Neural cell (in vitro differentiated cells): ENCODE measurements at regions not wholly inside any gene's neighbourhood (a gene's known extent, or its start where the extent isn't known, plus 50 kb on each side); places are given as distances from the start of the nearest gene placed in this dataset.

Experiments
- H2AFZ ChIP-seq: fragments of 200-600, 300-800 bp; sonication (generic), shearing (Covaris generic); 2 replicates; pipeline ENCODE4 v1.6.0; 2014; ENCODE audit warnings: low read depth, mild to moderate bottlenecking, antibody characterized with exemption, low read length, moderate library complexity
- H3F3A ChIP-seq: fragments of 200-600 bp; shearing (Covaris generic); 2 replicates; pipeline ENCODE4 v1.6.1; 2016; ENCODE audit warnings: mild to moderate bottlenecking, moderate library complexity, mixed read lengths, antibody characterized with exemption, low read length; ENCODE audit not compliant: insufficient read depth, poor library complexity, severe bottlenecking
- H3K27ac ChIP-seq: fragments of 200-600, 300-800 bp; sonication (generic), shearing (Covaris generic); 2 replicates; pipeline ENCODE4 v1.5.1; 2014; ENCODE audit warnings: mild to moderate bottlenecking, low read length, moderate library complexity
- H3K27me3 ChIP-seq: fragments of 300-800, 200-600 bp; sonication (generic), shearing (Covaris generic); 2 replicates; pipeline ENCODE4 v1.6.0; 2014; ENCODE audit warnings: mild to moderate bottlenecking, low read depth, low read length, moderate library complexity; ENCODE audit not compliant: insufficient read depth
- H3K36me3 ChIP-seq: fragments of 300-800, 200-600 bp; sonication (generic), shearing (Covaris generic); 2 replicates; pipeline ENCODE4 v1.5.1; 2014; ENCODE audit warnings: mild to moderate bottlenecking, antibody characterized with exemption, low read length, moderate library complexity; ENCODE audit not compliant: insufficient read depth
- H3K4me2 ChIP-seq: fragments of 300-800, 200-600 bp; sonication (generic), shearing (Covaris generic); 2 replicates; pipeline ENCODE4 v1.6.0; 2014; ENCODE audit warnings: mild to moderate bottlenecking, low read length
- H3K4me3 ChIP-seq: fragments of 300-800, 200-600 bp; sonication (generic), shearing (Covaris generic); 2 replicates; pipeline ENCODE4 v1.5.1; 2014; ENCODE audit warnings: mild to moderate bottlenecking, low read length, moderate library complexity
- H3K79me2 ChIP-seq: fragments of 200-600 bp; shearing (Covaris generic); replicated peaks from 2 replicates; pipeline ENCODE4 v1.6.0; 2014; ENCODE audit warnings: mild to moderate bottlenecking, low read length, moderate library complexity; ENCODE audit not compliant: insufficient read depth
- H3K9ac ChIP-seq: fragments of 300-800, 200-600 bp; sonication (generic), shearing (Covaris generic); 2 replicates; pipeline ENCODE4 v1.6.1; 2016; ENCODE audit warnings: mild to moderate bottlenecking, low read length, mixed read lengths
- H3K9me2 ChIP-seq: fragments of 200-600 bp; shearing (Covaris generic); 2 replicates; pipeline ENCODE4 v1.6.1; 2016; ENCODE audit warnings: mild to moderate bottlenecking, low read length, mixed read lengths; ENCODE audit not compliant: insufficient read depth
- H3K9me3 ChIP-seq: fragments of 200-600, 300-800 bp; sonication (generic), shearing (Covaris generic); 2 replicates; pipeline ENCODE4 v1.6.1; 2016; ENCODE audit warnings: mild to moderate bottlenecking, mixed run types, low read length, moderate library complexity, mixed read lengths
- H4K20me1 ChIP-seq: fragments of 200-600 bp; shearing (Covaris generic); 2 replicates; pipeline ENCODE4 v1.6.1; 2016; ENCODE audit warnings: mild to moderate bottlenecking, mixed run types; ENCODE audit not compliant: insufficient read depth
- CTCF ChIP-seq: fragments of 450-650 bp; IDR thresholded peaks from 2 replicates; pipeline ENCODE4 v1.5.1; 2014; ENCODE audit warnings: antibody characterized with exemption, mild to moderate bottlenecking, moderate library complexity; ENCODE audit not compliant: poor library complexity, severe bottlenecking
- EP300 ChIP-seq: fragments of 450-650 bp; conservative IDR thresholded peaks from 2 replicates; pipeline ENCODE4 v1.6.1; 2014; ENCODE audit warnings: antibody characterized with exemption, mild to moderate bottlenecking, moderate library complexity; ENCODE audit not compliant: poor library complexity, severe bottlenecking
- EZH2 ChIP-seq: fragments of 200-600, 300-800 bp; shearing (Covaris generic), sonication (generic); IDR thresholded peaks from 2 replicates; pipeline ENCODE4 v1.6.1; 2014; ENCODE audit warnings: antibody characterized with exemption, low read length, borderline replicate concordance, mild to moderate bottlenecking; ENCODE audit not compliant: insufficient read depth, poor library complexity, severe bottlenecking
- MXI1 ChIP-seq: fragments of 450-650 bp; conservative IDR thresholded peaks from 2 replicates; pipeline ENCODE4 v1.6.1; 2014; ENCODE audit warnings: antibody characterized with exemption, mild to moderate bottlenecking; ENCODE audit not compliant: poor library complexity, severe bottlenecking
- POLR2AphosphoS5 ChIP-seq: IDR thresholded peaks from 2 replicates; pipeline ENCODE4 v1.6.1; 2012
- RAD21 ChIP-seq: fragments of 450-650 bp; conservative IDR thresholded peaks from 2 replicates; pipeline ENCODE4 v1.6.1; 2014; ENCODE audit warnings: antibody characterized with exemption, mild to moderate bottlenecking, moderate library complexity
- REST ChIP-seq: IDR thresholded peaks from 2 replicates; pipeline ENCODE4 v1.6.1; 2012; ENCODE audit warnings: borderline replicate concordance
- SMC3 ChIP-seq: fragments of 450-650 bp; conservative IDR thresholded peaks from 2 replicates; pipeline ENCODE4 v1.6.1; 2014; ENCODE audit warnings: antibody characterized with exemption, mild to moderate bottlenecking, moderate library complexity; ENCODE audit not compliant: poor library complexity
- TAF1 ChIP-seq: IDR thresholded peaks from 2 replicates; pipeline ENCODE4 v1.6.1; 2012; ENCODE audit warnings: low read depth

GRCh38 chr6:113170454-113170853 is 686.7 kb upstream of the MARCKS start:
- H3K9me3 ChIP-seq = no peaks in the 10 kb centered on the region
- H3K4me3 ChIP-seq = no peak overlapping the region
- no peaks in the 10 kb centered on the region for H3K79me2 ChIP-seq
- H3K4me2 ChIP-seq = no peak overlapping the region
- no peak for TF ChIP-seq RAD21
- TF ChIP-seq REST = no peak
- TF ChIP-seq CTCF = no peak
- no peak overlapping the region for H3K9ac ChIP-seq
- no peaks in the 10 kb centered on the region for H3K36me3 ChIP-seq
- no peak overlapping the region for H2AFZ ChIP-seq
- H4K20me1 ChIP-seq = no peaks in the 10 kb centered on the region
- H3F3A ChIP-seq = no peaks in the 10 kb centered on the region
- H3K27ac ChIP-seq = no peak overlapping the region
- H3K9me2 ChIP-seq = no peaks in the 10 kb centered on the region
- no peaks in the 10 kb centered on the region for H3K27me3 ChIP-seq

- H3K9me2 ChIP-seq = no peaks in the 10 kb centered on the region
- H3K27me3 ChIP-seq = no peaks in the 10 kb centered on the region
- TF ChIP-seq MXI1 (no peak), RAD21 (no peak), SMC3 (no peak), REST (no peak), TAF1 (no peak), POLR2AphosphoS5 (no peak), EZH2 (no peak), EP300 (no peak), CTCF (no peak)
- H3K36me3 ChIP-seq = no peaks in the 10 kb centered on the region
- no peak overlapping the region for H3K27ac ChIP-seq
- no peaks in the 10 kb centered on the region for H4K20me1 ChIP-seq
- H3F3A ChIP-seq = no peaks in the 10 kb centered on the region
- no peak overlapping the region for H2AFZ ChIP-seq
- no peaks in the 10 kb centered on the region for H3K79me2 ChIP-seq
- no peak overlapping the region for H3K9ac ChIP-seq
- H3K4me2 ChIP-seq = no peak overlapping the region
- H3K9me3 ChIP-seq = no peaks in the 10 kb centered on the region
- H3K4me3 ChIP-seq = no peak overlapping the region
Measured at GRCh38 chr6:113171882-113172281, 685.3 kb upstream of the MARCKS start.
